OCI-LY7 (cell line): ENCODE measurements at regions not wholly inside any gene's neighbourhood (a gene's known extent, or its start where the extent isn't known, plus 50 kb on each side); places are given as distances from the start of the nearest gene placed in this dataset.

Experiments
- EZH2phosphoT487 ChIP-seq: fragments of 200-600 bp; sonication (generic); IDR thresholded peaks from 2 replicates; pipeline ENCODE4 v1.6.1; 2018; ENCODE audit warnings: low read depth, borderline replicate concordance, mild to moderate bottlenecking, mixed run types, antibody characterized with exemption, low read length, moderate library complexity, mixed read lengths
- TF ChIP-seq, protein P1 (sequence below): fragments of 200-600 bp; sonication (generic); conservative IDR thresholded peaks from 2 replicates; pipeline ENCODE4 v1.5.1; 2014; ENCODE audit warnings: mild to moderate bottlenecking, antibody characterized with exemption, low read length, moderate library complexity, mixed read lengths

DNA sequence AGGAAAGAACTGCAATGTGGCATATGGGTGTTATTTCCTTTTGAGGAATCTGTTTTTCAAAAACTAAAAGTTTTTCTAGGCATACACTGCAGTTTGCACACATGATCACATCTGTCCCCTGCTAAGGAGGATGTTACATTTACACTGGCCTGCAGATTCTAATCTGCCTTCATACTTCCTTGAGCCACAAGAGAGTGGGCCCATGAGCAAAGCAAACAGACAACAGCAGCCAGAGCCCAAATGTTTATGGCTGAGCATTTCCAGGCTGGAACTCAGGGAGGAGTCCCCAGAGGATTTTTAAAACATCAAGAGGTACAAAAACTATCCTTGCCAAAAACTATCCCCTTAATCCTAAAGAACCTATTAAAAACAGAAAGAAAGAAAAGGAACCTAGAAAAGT is 117.2 kb upstream of the MTNR1B start:
- TF ChIP-seq, protein P1, sequence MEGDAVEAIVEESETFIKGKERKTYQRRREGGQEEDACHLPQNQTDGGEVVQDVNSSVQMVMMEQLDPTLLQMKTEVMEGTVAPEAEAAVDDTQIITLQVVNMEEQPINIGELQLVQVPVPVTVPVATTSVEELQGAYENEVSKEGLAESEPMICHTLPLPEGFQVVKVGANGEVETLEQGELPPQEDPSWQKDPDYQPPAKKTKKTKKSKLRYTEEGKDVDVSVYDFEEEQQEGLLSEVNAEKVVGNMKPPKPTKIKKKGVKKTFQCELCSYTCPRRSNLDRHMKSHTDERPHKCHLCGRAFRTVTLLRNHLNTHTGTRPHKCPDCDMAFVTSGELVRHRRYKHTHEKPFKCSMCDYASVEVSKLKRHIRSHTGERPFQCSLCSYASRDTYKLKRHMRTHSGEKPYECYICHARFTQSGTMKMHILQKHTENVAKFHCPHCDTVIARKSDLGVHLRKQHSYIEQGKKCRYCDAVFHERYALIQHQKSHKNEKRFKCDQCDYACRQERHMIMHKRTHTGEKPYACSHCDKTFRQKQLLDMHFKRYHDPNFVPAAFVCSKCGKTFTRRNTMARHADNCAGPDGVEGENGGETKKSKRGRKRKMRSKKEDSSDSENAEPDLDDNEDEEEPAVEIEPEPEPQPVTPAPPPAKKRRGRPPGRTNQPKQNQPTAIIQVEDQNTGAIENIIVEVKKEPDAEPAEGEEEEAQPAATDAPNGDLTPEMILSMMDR: no peak
- no peak for TF ChIP-seq EZH2phosphoT487
